GM23338 (cell line): ENCODE measurements at regions not wholly inside any gene's neighbourhood (a gene's known extent, or its start where the extent isn't known, plus 50 kb on each side); places are given as distances from the start of the nearest gene placed in this dataset.

ENCODE experiments used
- ATAC-seq: fragments of 200-7000 bp; cut with Tn5 transposase; 3 replicates; pipeline ENCODE4 v1.9.1; 2020
- DNase-seq: peaks from one replicate; pipeline ENCODE4 v3.0.0-alpha.2; 2015; ENCODE audit warnings: low spot score
- H2AFZ ChIP-seq: fragments of 200-600 bp; sonication (generic); 2 replicates; pipeline ENCODE4 v1.8.0; 2016; ENCODE audit warnings: antibody characterized with exemption, mild to moderate bottlenecking, moderate library complexity
- H3F3A ChIP-seq: fragments of 200-600 bp; sonication (generic); replicated peaks from 2 replicates; pipeline ENCODE4 v1.8.0; 2017; ENCODE audit warnings: antibody characterized with exemption, mixed run types, low read depth
- H3K27ac ChIP-seq: fragments of 200-600 bp; sonication (generic); 2 replicates; pipeline ENCODE4 v1.6.1; 2016; ENCODE audit warnings: low read depth
- H3K27me3 ChIP-seq: fragments of 200-600 bp; sonication (generic); 2 replicates; pipeline ENCODE4 v1.8.0; 2016; ENCODE audit warnings: mild to moderate bottlenecking, mixed run types, moderate library complexity; ENCODE audit not compliant: insufficient read depth
- H3K36me3 ChIP-seq: fragments of 200-600 bp; sonication (generic); 2 replicates; pipeline ENCODE4 v1.8.0; 2016; ENCODE audit warnings: mild to moderate bottlenecking; ENCODE audit not compliant: insufficient read depth
- H3K4me1 ChIP-seq: fragments of 200-600 bp; sonication (generic); 2 replicates; pipeline ENCODE4 v1.8.0; 2016; ENCODE audit warnings: mild to moderate bottlenecking, moderate library complexity; ENCODE audit not compliant: insufficient read depth
- H3K4me2 ChIP-seq: fragments of 200-600 bp; sonication (generic); 2 replicates; pipeline ENCODE4 v1.7.1; 2017; ENCODE audit warnings: mixed run types
- H3K4me3 ChIP-seq: fragments of 200-600 bp; sonication (generic); 2 replicates; pipeline ENCODE4 v1.6.1; 2016; ENCODE audit warnings: mixed run types
- H3K79me2 ChIP-seq: fragments of 200-600 bp; sonication (generic); replicated peaks from 2 replicates; pipeline ENCODE4 v1.8.0; 2017; ENCODE audit warnings: mild to moderate bottlenecking; ENCODE audit not compliant: insufficient read depth
- H3K9me2 ChIP-seq: fragments of 200-600 bp; sonication (generic); 2 replicates; pipeline ENCODE4 v1.8.0; 2017; ENCODE audit not compliant: insufficient read depth
- H4K20me1 ChIP-seq: fragments of 200-600 bp; sonication (generic); replicated peaks from 2 replicates; pipeline ENCODE4 v1.8.0; 2017; ENCODE audit warnings: mild to moderate bottlenecking; ENCODE audit not compliant: insufficient read depth
- H3K27ac Mint-ChIP-seq: 2 replicates; pipeline ENCODE4 v1.8.0; 2020; ENCODE audit warnings: inconsistent platforms, mild to moderate bottlenecking, moderate library complexity, mixed read lengths
- H3K27me3 Mint-ChIP-seq: 3 replicates; pipeline ENCODE4 v1.8.0; 2022; ENCODE audit warnings: low read depth, mild to moderate bottlenecking, moderate library complexity, mixed read lengths, inconsistent platforms; ENCODE audit not compliant: insufficient read depth, poor library complexity
- H3K36me3 Mint-ChIP-seq: 3 replicates; pipeline ENCODE4 v1.8.0; 2021; ENCODE audit warnings: low read depth, mild to moderate bottlenecking, inconsistent platforms, moderate library complexity, mixed read lengths
- H3K4me1 Mint-ChIP-seq: 3 replicates; pipeline ENCODE4 v1.8.0; 2020; ENCODE audit warnings: mild to moderate bottlenecking, inconsistent platforms, mixed read lengths
- H3K4me3 Mint-ChIP-seq: 3 replicates; pipeline ENCODE4 v1.8.0; 2021; ENCODE audit warnings: moderate library complexity, mild to moderate bottlenecking, inconsistent platforms, mixed read lengths
- H3K9me3 Mint-ChIP-seq: 3 replicates; pipeline ENCODE4 v1.8.0; 2020; ENCODE audit warnings: moderate library complexity, mild to moderate bottlenecking, inconsistent platforms, mixed read lengths
- CREB1 ChIP-seq: fragments of 250-450 bp; sonication (Bioruptor Pico); IDR thresholded peaks from 2 replicates; pipeline ENCODE4 v1.5.0; 2020; ENCODE audit warnings: low read depth, mild to moderate bottlenecking, moderate library complexity
- CTCF ChIP-seq, 2 experiments: fragments of 200-600 bp in 1 of 2; sonication (generic) in 1 of 2; conservative IDR thresholded peaks; 2 replicates each; pipeline versions ENCODE4 v1.5.1 to v1.6.1; 2016 to 2017; ENCODE audit warnings: antibody characterized with exemption in 2 of 2, low read depth in 2 of 2, mild to moderate bottlenecking in 2 of 2, moderate library complexity in 1 of 2
- ETS1 ChIP-seq: IDR thresholded peaks from 2 replicates; pipeline ENCODE4 v1.6.1; 2016; ENCODE audit warnings: antibody characterized with exemption
- EZH2 ChIP-seq: fragments of 200-600 bp; sonication (generic); IDR thresholded peaks from one replicate; pipeline ENCODE4 v1.8.0; 2017; ENCODE audit warnings: antibody characterized with exemption, mild to moderate bottlenecking, low read depth; ENCODE audit not compliant: unreplicated experiment
- EZH2phosphoT487 ChIP-seq: fragments of 200-600 bp; sonication (generic); IDR thresholded peaks from one replicate; pipeline ENCODE4 v1.8.1; 2018; ENCODE audit warnings: antibody characterized with exemption; ENCODE audit not compliant: unreplicated experiment
- JUNB ChIP-seq: IDR thresholded peaks from one replicate; pipeline ENCODE4 v1.6.1; 2016; ENCODE audit warnings: antibody characterized with exemption; ENCODE audit not compliant: unreplicated experiment
- NANOG ChIP-seq: IDR thresholded peaks from 2 replicates; pipeline ENCODE4 v1.6.1; 2016; ENCODE audit warnings: antibody characterized with exemption, borderline replicate concordance
- POLR2AphosphoS5 ChIP-seq: IDR thresholded peaks from 2 replicates; pipeline ENCODE4 v1.6.1; 2016; ENCODE audit warnings: antibody characterized with exemption, low read depth
- REST ChIP-seq: IDR thresholded peaks from one replicate; pipeline ENCODE4 v1.6.1; 2018; ENCODE audit warnings: antibody characterized with exemption; ENCODE audit not compliant: unreplicated experiment
- STAT1 ChIP-seq: IDR thresholded peaks from one replicate; pipeline ENCODE4 v1.6.1; 2016; ENCODE audit warnings: antibody characterized with exemption; ENCODE audit not compliant: unreplicated experiment
- ZNF114 ChIP-seq: fragments of 250-450 bp; sonication (Bioruptor Pico); IDR thresholded peaks from 2 replicates; pipeline ENCODE4 v1.5.0; 2020; ENCODE audit warnings: mild to moderate bottlenecking, moderate library complexity
- ZNF331 ChIP-seq: fragments of 250-450 bp; sonication (Bioruptor Pico); IDR thresholded peaks from 2 replicates; pipeline ENCODE4 v1.5.0; 2020; ENCODE audit warnings: low read depth, mild to moderate bottlenecking, moderate library complexity
- ZNF462 ChIP-seq: fragments of 250-450 bp; sonication (Bioruptor Pico); IDR thresholded peaks from 2 replicates; pipeline ENCODE4 v1.5.0; 2020; ENCODE audit warnings: mild to moderate bottlenecking, moderate library complexity

- H3K36me3 ChIP-seq: no peaks in the 10 kb centered on the region
- no peak for ATAC-seq
- H3K27me3 ChIP-seq: no peaks in the 10 kb centered on the region
- no peak overlapping the region for H2AFZ ChIP-seq
- H3K4me1 ChIP-seq: no peaks in the 10 kb centered on the region
- no peak overlapping the region for H3K4me3 ChIP-seq
- H4K20me1 ChIP-seq: no peaks in the 10 kb centered on the region
- TF ChIP-seq JUNB (no peak), POLR2AphosphoS5 (no peak), EZH2phosphoT487 (no peak), CREB1 (CRISPR knock-in tag) (no peak), ZNF114 (CRISPR knock-in tag) (no peak), REST (no peak), CTCF (conservative IDR thresholded peaks at IDR 0.05; ENCODE audit: low read depth in 2 of 2) (no peak), ZNF331 (CRISPR knock-in tag) (no peak), STAT1 (no peak), ETS1 (no peak), EZH2 (no peak), ZNF462 (CRISPR knock-in tag) (no peak), NANOG (no peak)
- Mint-ChIP-seq H3K27me3 (peaks cover 1% of the 10 kb centered on the region), H3K9me3 (no peaks in the 10 kb centered on the region), H3K27ac (no peak overlapping the region), H3K36me3 (no peaks in the 10 kb centered on the region), H3K4me3 (no peak overlapping the region), H3K4me1 (peaks cover 14% of the 10 kb centered on the region; the same call in 2 of the 3 replicates)
- H3K9me2 ChIP-seq: no peaks in the 10 kb centered on the region
- DNase-seq: no peak
- no peak overlapping the region for H3K27ac ChIP-seq
- H3F3A ChIP-seq: no peaks in the 10 kb centered on the region
- no peak overlapping the region for H3K4me2 ChIP-seq
- H3K79me2 ChIP-seq: no peaks in the 10 kb centered on the region
Observed at GRCh38 chr2:20128506-20129330, 77.3 kb upstream of the LAPTM4A start.
